ENCODE measurements at regions not wholly inside any gene's neighbourhood (a gene's known extent, or its start where the extent isn't known, plus 50 kb on each side); places are given as distances from the start of the nearest gene placed in this dataset.

- Histone ChIP-seq H3K27me3 (replicated peaks; ENCODE audit: control insufficient read depth, insufficient read depth, low read length) (no peaks in the 10 kb centered on the region), H3K4me3 (replicated peaks; ENCODE audit: low read depth, low read length) (no peak overlapping the region), H3K36me3 (ENCODE audit: control insufficient read depth, insufficient read depth, low read length) (no peaks in the 10 kb centered on the region)
- DNase-seq (ENCODE audit: extremely low read depth, insufficient read length), result no peak
- TF ChIP-seq CTCF (IDR thresholded peaks at IDR 0.05; ENCODE audit: insufficient read depth, low read length, poor library complexity, severe bottlenecking), result no peak
Observed at GRCh38 chr13:55714120-55714519, 1426.6 kb upstream of the PRR20A start.

GRCh38 chr13:55727683-55728082 lies 1413.0 kb upstream of the PRR20A start:
- no peaks in the 10 kb centered on the region for H3K36me3 ChIP-seq (ENCODE audit: control insufficient read depth, insufficient read depth, low read length)
- no peak for DNase-seq (ENCODE audit: extremely low read depth, insufficient read length)
- no peak for TF ChIP-seq CTCF (IDR thresholded peaks at IDR 0.05; ENCODE audit: insufficient read depth, low read length, poor library complexity, severe bottlenecking)
- H3K4me3 ChIP-seq (replicated peaks; ENCODE audit: low read depth, low read length), result no peak overlapping the region
- H3K27me3 ChIP-seq (replicated peaks; ENCODE audit: control insufficient read depth, insufficient read depth, low read length), result no peaks in the 10 kb centered on the region

GRCh38 chr13:55728247-55728646 lies 1412.5 kb upstream of the PRR20A start:
- no peak for DNase-seq (ENCODE audit: extremely low read depth, insufficient read length)
- no peak for TF ChIP-seq CTCF (IDR thresholded peaks at IDR 0.05; ENCODE audit: insufficient read depth, low read length, poor library complexity, severe bottlenecking)
- H3K4me3 ChIP-seq (replicated peaks; ENCODE audit: low read depth, low read length), result no peak overlapping the region
- H3K36me3 ChIP-seq (ENCODE audit: control insufficient read depth, insufficient read depth, low read length), result no peaks in the 10 kb centered on the region
- H3K27me3 ChIP-seq (replicated peaks; ENCODE audit: control insufficient read depth, insufficient read depth, low read length), result no peaks in the 10 kb centered on the region

GRCh38 chr13:55745828-55746227 lies 1394.9 kb upstream of the PRR20A start:
- no peak overlapping the region for H3K4me3 ChIP-seq (replicated peaks; ENCODE audit: low read depth, low read length)

GRCh38 chr13:55761986-55762385 lies 1378.7 kb upstream of the PRR20A start:
- H3K4me3 ChIP-seq (replicated peaks; ENCODE audit: low read depth, low read length), result no peak overlapping the region
- no peaks in the 10 kb centered on the region for H3K36me3 ChIP-seq (ENCODE audit: control insufficient read depth, insufficient read depth, low read length)
- DNase-seq (ENCODE audit: extremely low read depth, insufficient read length), result no peak
- no peaks in the 10 kb centered on the region for H3K27me3 ChIP-seq (replicated peaks; ENCODE audit: control insufficient read depth, insufficient read depth, low read length)
- no peak for TF ChIP-seq CTCF (IDR thresholded peaks at IDR 0.05; ENCODE audit: insufficient read depth, low read length, poor library complexity, severe bottlenecking)

More at GRCh38 chr13:55745828-55746227, 1394.9 kb upstream of the PRR20A start:
- Histone ChIP-seq H3K36me3 (ENCODE audit: control insufficient read depth, insufficient read depth, low read length) (no peaks in the 10 kb centered on the region), H3K27me3 (replicated peaks; ENCODE audit: control insufficient read depth, insufficient read depth, low read length) (no peaks in the 10 kb centered on the region)
- TF ChIP-seq CTCF (IDR thresholded peaks at IDR 0.05; ENCODE audit: insufficient read depth, low read length, poor library complexity, severe bottlenecking), result no peak
- no peak for DNase-seq (ENCODE audit: extremely low read depth, insufficient read length)

GRCh38 chr13:55777612-55778011 lies 1363.1 kb upstream of the PRR20A start:
- Histone ChIP-seq H3K4me3 (replicated peaks; ENCODE audit: low read depth, low read length) (no peak overlapping the region), H3K36me3 (ENCODE audit: control insufficient read depth, insufficient read depth, low read length) (no peaks in the 10 kb centered on the region), H3K27me3 (replicated peaks; ENCODE audit: control insufficient read depth, insufficient read depth, low read length) (no peaks in the 10 kb centered on the region)
- no peak for DNase-seq (ENCODE audit: extremely low read depth, insufficient read length)
- TF ChIP-seq CTCF (IDR thresholded peaks at IDR 0.05; ENCODE audit: insufficient read depth, low read length, poor library complexity, severe bottlenecking), result no peak

Measured in GM06990 (cell line).